DOHH2 (cell line): ENCODE measurements at regions not wholly inside any gene's neighbourhood (a gene's known extent, or its start where the extent isn't known, plus 50 kb on each side); places are given as distances from the start of the nearest gene placed in this dataset.

Experiments
- EZH2phosphoT487 ChIP-seq: fragments of 200-600 bp; sonication (generic); IDR thresholded peaks from 2 replicates; pipeline ENCODE4 v1.6.1; 2017; ENCODE audit warnings: borderline replicate concordance, mild to moderate bottlenecking, antibody characterized with exemption, low read length, moderate library complexity, mixed read lengths
- TF ChIP-seq, protein P1 (sequence below): fragments of 200-600 bp; sonication (generic); IDR thresholded peaks from one replicate; pipeline ENCODE4 v1.5.1; 2014; ENCODE audit warnings: antibody characterized with exemption, mild to moderate bottlenecking, low read depth, low read length; ENCODE audit not compliant: poor library complexity, severe bottlenecking

DNA sequence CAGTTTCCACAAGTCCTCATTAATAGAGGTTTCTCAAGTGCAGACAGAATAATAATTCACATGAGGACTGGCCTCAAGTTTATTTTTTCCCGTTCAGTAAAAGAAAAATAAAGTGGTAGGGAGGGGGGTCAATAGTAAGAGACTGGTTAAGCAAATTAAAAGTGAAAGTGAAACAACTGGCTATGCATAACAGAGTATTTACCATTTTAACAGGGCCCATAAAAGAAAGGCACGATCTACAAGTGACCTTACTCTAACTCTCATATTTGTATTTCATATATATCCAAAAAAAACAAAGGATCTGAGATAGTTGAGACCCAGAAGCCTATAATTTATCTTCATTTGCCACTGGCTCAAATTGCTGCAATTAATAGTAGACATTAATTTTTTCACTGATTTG is 686.3 kb downstream of the NTRK3 start:
- TF ChIP-seq, protein P1, sequence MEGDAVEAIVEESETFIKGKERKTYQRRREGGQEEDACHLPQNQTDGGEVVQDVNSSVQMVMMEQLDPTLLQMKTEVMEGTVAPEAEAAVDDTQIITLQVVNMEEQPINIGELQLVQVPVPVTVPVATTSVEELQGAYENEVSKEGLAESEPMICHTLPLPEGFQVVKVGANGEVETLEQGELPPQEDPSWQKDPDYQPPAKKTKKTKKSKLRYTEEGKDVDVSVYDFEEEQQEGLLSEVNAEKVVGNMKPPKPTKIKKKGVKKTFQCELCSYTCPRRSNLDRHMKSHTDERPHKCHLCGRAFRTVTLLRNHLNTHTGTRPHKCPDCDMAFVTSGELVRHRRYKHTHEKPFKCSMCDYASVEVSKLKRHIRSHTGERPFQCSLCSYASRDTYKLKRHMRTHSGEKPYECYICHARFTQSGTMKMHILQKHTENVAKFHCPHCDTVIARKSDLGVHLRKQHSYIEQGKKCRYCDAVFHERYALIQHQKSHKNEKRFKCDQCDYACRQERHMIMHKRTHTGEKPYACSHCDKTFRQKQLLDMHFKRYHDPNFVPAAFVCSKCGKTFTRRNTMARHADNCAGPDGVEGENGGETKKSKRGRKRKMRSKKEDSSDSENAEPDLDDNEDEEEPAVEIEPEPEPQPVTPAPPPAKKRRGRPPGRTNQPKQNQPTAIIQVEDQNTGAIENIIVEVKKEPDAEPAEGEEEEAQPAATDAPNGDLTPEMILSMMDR: no peak
- no peak for TF ChIP-seq EZH2phosphoT487
